ENCODE measurements at regions not wholly inside any gene's neighbourhood (a gene's known extent, or its start where the extent isn't known, plus 50 kb on each side); places are given as distances from the start of the nearest gene placed in this dataset.

DNA sequence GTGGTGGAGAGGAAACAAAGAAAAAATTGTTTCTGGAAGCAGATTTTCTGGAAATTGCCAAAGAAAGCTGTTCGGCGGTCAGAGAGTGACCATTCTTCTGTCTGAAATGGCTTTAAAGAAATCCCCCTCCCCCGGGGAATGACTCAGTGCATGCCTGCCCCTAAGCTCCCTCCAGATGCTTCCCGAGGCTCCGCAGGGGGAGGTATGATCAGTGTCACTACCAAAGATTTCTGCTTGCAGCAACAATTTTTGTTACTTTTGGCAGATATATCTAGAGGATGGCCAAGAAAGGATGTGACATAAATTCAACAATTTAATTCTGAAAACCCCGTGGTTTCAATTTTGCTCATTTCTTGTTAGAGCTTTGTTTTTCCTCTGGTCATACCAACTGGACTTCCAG lies 163.9 kb downstream of the JCAD start:
- no peaks in the 10 kb centered on the region for H3K27me3 ChIP-seq (ENCODE audit: control insufficient read depth in 2 of 2, insufficient read depth in 2 of 2, low read length in 2 of 2)
- ChIA-PET POLR2A (interaction anchor here (0.8 kb wide), 1 partner anchor 11 kb away, joined by 3 read pairs; no protein-coding TSS in a partner anchor), CTCF (ENCODE audit: low intra/inter-chr PET ratio) (no interaction called here)
- no peak for TF ChIP-seq ZNF586 (CRISPR knock-in tag; conservative IDR thresholded peaks at IDR 0.05)
- TF ChIP-seq DPF2 (IDR thresholded peaks at IDR 0.05), result no peak
- TF ChIP-seq HIVEP1 (CRISPR knock-in tag; IDR thresholded peaks at IDR 0.05), result no peak
- TF ChIP-seq CCAR2 (IDR thresholded peaks at IDR 0.05; ENCODE audit: low read depth, low read length), result no peak
- TF ChIP-seq L3MBTL2 (IDR thresholded peaks at IDR 0.05), result no peak
- no peak for TF ChIP-seq SMARCC2 (IDR thresholded peaks at IDR 0.05; ENCODE audit: low read depth)
- TF ChIP-seq MTF1 (CRISPR knock-in tag; IDR thresholded peaks at IDR 0.05; ENCODE audit: borderline replicate concordance), result no peak
- TF ChIP-seq, protein P1, sequence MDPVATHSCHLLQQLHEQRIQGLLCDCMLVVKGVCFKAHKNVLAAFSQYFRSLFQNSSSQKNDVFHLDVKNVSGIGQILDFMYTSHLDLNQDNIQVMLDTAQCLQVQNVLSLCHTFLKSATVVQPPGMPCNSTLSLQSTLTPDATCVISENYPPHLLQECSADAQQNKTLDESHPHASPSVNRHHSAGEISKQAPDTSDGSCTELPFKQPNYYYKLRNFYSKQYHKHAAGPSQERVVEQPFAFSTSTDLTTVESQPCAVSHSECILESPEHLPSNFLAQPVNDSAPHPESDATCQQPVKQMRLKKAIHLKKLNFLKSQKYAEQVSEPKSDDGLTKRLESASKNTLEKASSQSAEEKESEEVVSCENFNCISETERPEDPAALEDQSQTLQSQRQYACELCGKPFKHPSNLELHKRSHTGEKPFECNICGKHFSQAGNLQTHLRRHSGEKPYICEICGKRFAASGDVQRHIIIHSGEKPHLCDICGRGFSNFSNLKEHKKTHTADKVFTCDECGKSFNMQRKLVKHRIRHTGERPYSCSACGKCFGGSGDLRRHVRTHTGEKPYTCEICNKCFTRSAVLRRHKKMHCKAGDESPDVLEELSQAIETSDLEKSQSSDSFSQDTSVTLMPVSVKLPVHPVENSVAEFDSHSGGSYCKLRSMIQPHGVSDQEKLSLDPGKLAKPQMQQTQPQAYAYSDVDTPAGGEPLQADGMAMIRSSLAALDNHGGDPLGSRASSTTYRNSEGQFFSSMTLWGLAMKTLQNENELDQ (CRISPR knock-in tag; IDR thresholded peaks at IDR 0.05; ENCODE audit: borderline replicate concordance), result no peak
- TF ChIP-seq, protein P2, sequence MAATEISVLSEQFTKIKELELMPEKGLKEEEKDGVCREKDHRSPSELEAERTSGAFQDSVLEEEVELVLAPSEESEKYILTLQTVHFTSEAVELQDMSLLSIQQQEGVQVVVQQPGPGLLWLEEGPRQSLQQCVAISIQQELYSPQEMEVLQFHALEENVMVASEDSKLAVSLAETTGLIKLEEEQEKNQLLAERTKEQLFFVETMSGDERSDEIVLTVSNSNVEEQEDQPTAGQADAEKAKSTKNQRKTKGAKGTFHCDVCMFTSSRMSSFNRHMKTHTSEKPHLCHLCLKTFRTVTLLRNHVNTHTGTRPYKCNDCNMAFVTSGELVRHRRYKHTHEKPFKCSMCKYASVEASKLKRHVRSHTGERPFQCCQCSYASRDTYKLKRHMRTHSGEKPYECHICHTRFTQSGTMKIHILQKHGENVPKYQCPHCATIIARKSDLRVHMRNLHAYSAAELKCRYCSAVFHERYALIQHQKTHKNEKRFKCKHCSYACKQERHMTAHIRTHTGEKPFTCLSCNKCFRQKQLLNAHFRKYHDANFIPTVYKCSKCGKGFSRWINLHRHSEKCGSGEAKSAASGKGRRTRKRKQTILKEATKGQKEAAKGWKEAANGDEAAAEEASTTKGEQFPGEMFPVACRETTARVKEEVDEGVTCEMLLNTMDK (IDR thresholded peaks at IDR 0.05; ENCODE audit: borderline replicate concordance, insufficient read depth, low read depth, low read length, poor library complexity, severe bottlenecking), result no peak
- no peak for TF ChIP-seq ZC3H8 (IDR thresholded peaks at IDR 0.05)
- TF ChIP-seq, protein P3, sequence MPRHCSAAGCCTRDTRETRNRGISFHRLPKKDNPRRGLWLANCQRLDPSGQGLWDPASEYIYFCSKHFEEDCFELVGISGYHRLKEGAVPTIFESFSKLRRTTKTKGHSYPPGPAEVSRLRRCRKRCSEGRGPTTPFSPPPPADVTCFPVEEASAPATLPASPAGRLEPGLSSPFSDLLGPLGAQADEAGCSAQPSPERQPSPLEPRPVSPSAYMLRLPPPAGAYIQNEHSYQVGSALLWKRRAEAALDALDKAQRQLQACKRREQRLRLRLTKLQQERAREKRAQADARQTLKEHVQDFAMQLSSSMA (CRISPR knock-in tag; IDR thresholded peaks at IDR 0.05), result no peak
- no peak for TF ChIP-seq ZKSCAN1 (IDR thresholded peaks at IDR 0.05; ENCODE audit: low read depth, low read length)
- no peak for TF ChIP-seq SIRT6 (IDR thresholded peaks at IDR 0.05; ENCODE audit: low read depth, low read length)
- no peak for TF ChIP-seq RBM39 (optimal IDR thresholded peaks at IDR 0.05; ENCODE audit: low read depth, low read length)
- TF ChIP-seq CHCHD3 (CRISPR knock-in tag; IDR thresholded peaks at IDR 0.05), result no peak
- no peak for TF ChIP-seq ZNF551 (CRISPR knock-in tag; IDR thresholded peaks at IDR 0.05)
- DNase-seq (ENCODE audit: extremely low read depth in 1 of 4, low spot score in 3 of 4) (no peak), FAIRE-seq (no peak), ATAC-seq (no peak)
- no peaks in the 10 kb centered on the region for H3K9me1 ChIP-seq (ENCODE audit: control insufficient read depth, insufficient read depth, low read length)
- H3K4me3 ChIP-seq, result no peak overlapping the region
- BruUV-seq (replicated peaks), result no TSS peak
- no peak overlapping the region for H3K27ac ChIP-seq (ENCODE audit: extremely low read depth, low read depth, low read length)
- H3K9me3 ChIP-seq (replicated peaks; ENCODE audit: control insufficient read depth, insufficient read depth, low read depth, low read length), result no peaks in the 10 kb centered on the region
- H3K4me2 ChIP-seq (ENCODE audit: insufficient read depth, low read length), result no peak overlapping the region
- no peaks in the 10 kb centered on the region for H3K36me3 ChIP-seq (ENCODE audit: control insufficient read depth, insufficient read depth, low read length)
- WGBS (ENCODE audit: insufficient coverage, low coverage, missing lambda C conversion rate), result 1% methylated on average over 6 of the region's 6 CpGs
- H2AFZ ChIP-seq (ENCODE audit: low read depth, low read length), result no peak overlapping the region
- no peaks in the 10 kb centered on the region for H3K79me2 ChIP-seq (ENCODE audit: control insufficient read depth, insufficient read depth, low read length)
- no peaks in the 10 kb centered on the region for H3K4me1 ChIP-seq (replicated peaks in 1 of 2; ENCODE audit: control insufficient read depth in 2 of 2, insufficient read depth in 2 of 2, low read length in 2 of 2)
- intact Hi-C loops (cut with micrococcal nuclease) (no loop called here), in situ Hi-C loops (cut with MboI) (no loop called here)
- no peaks in the 10 kb centered on the region for H4K20me1 ChIP-seq (replicated peaks; ENCODE audit: control insufficient read depth, insufficient read depth, low read length)
- H3K9ac ChIP-seq (ENCODE audit: insufficient read depth in 1 of 2, low read depth in 2 of 2, low read length in 2 of 2), result no peak overlapping the region

Data from K562 (cell line).